ENCODE measurements at regions not wholly inside any gene's neighbourhood (a gene's known extent, or its start where the extent isn't known, plus 50 kb on each side); places are given as distances from the start of the nearest gene placed in this dataset.

DNA sequence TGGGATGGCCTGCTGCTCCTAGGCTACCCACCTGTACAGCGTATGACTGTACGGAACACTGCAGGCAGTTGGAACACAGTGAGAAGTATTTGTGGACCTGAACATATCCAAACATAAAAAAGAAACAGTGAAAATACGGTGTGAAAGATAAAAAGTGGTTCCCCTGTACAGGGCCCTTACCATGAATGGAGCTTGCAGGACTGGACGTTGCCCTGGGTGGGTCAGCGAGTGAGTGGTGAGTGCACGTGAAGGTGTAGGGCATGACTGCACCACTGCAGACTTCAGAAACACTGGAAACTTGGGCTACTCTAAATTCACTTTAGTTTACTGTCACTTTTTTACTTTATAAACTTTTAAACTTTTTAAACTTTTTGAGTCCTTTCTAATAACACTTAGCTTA is 71.2 kb upstream of the SLC6A6 start:
- no peak for DNase-seq (ENCODE audit: low spot score)
- no peak overlapping the region for H3K27ac ChIP-seq
- H3K4me3 ChIP-seq = no peak overlapping the region
- TF ChIP-seq, protein P1, sequence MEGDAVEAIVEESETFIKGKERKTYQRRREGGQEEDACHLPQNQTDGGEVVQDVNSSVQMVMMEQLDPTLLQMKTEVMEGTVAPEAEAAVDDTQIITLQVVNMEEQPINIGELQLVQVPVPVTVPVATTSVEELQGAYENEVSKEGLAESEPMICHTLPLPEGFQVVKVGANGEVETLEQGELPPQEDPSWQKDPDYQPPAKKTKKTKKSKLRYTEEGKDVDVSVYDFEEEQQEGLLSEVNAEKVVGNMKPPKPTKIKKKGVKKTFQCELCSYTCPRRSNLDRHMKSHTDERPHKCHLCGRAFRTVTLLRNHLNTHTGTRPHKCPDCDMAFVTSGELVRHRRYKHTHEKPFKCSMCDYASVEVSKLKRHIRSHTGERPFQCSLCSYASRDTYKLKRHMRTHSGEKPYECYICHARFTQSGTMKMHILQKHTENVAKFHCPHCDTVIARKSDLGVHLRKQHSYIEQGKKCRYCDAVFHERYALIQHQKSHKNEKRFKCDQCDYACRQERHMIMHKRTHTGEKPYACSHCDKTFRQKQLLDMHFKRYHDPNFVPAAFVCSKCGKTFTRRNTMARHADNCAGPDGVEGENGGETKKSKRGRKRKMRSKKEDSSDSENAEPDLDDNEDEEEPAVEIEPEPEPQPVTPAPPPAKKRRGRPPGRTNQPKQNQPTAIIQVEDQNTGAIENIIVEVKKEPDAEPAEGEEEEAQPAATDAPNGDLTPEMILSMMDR (IDR thresholded peaks at IDR 0.05) = no peak

DNA sequence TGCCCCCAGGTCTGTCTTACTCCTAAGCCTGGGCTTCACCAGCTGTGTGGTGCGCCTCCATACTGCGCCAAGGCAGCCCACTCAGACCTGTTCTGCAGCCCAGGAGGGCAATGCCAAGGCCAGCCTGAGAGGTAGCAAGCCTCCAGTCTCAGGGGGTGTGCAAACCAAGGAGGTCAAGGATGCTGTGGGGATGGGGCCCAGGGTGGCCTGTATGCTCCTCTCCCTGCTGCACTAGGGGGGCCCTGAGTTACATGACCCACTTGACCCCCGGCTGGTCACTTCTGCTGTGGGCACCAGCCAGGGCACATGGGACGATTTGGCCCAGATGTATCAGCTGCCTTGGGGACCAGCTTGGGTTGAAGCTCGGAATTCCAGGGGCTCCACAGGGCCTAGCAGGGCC is 70.0 kb upstream of the SLC6A6 start:
- no peak overlapping the region for H3K4me3 ChIP-seq
- no peak for DNase-seq (ENCODE audit: low spot score)
- TF ChIP-seq, protein P1 (IDR thresholded peaks at IDR 0.05) = no peak
- no peak overlapping the region for H3K27ac ChIP-seq

DNA sequence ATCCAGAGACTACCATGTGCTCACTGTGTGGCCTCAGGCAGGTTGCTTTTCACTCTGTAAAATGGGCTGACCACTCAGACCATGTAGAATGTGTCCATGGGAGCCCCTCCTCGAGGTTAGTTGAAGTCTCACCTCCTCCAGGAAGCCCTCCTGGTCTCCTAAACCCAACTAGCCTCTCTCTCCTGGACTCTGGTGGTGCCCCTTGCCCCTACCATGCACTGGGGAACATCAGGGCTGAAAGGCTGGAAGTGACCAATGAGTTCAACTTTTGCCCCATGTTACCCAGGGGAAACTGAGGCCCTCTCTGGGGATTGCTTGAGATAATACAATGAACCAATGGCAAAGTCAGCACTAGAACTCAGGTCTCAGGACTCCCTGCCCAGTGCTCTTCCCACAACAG is 69.2 kb upstream of the SLC6A6 start:
- TF ChIP-seq, protein P1 (IDR thresholded peaks at IDR 0.05) = no peak
- Histone ChIP-seq H3K27ac (no peak overlapping the region), H3K4me3 (no peak overlapping the region)
- no peak for DNase-seq (ENCODE audit: low spot score)

DNA sequence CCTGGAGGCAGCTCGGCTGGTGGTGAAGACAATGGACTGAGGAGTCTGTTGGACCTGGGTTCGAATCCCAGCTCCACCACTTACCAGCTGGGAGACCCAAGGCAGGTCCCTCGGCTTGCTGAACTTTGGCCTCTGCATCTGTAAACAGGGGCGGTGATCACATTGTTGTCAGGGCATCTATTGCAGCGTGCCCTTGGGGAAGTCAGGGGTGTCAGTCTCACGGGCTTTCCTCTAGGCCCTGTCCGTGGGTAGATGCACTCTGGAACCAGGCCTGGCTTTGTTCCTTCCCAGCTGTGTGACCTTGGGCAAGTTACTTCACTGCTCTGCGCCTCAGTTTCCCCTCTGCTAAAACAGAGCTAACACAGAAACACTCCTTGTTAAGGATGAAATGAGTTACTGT is 68.8 kb upstream of the SLC6A6 start:
- Histone ChIP-seq H3K27ac (no peak overlapping the region), H3K4me3 (no peak overlapping the region)
- no peak for DNase-seq (ENCODE audit: low spot score)
- TF ChIP-seq, protein P1 (IDR thresholded peaks at IDR 0.05) = no peak

DNA sequence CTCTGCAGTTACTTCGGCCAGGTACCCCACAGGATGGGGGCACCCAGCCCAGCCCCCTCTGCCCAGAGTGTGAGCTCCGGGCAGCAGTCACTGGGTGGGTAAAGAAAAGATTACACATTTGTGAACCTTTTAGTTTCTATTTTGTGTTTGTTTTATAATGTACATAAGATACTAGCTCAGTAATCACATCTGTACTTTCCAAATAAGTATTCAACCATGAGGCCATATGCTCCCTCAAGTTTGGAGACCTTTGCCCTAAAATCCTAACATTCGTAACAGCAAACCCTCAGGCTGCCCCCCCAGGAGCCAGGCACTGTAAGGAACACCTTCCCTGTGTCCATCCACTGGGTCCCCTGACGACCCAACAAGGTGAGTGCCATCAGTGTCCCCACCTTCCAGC is 68.3 kb upstream of the SLC6A6 start:
- no peak overlapping the region for H3K4me3 ChIP-seq
- TF ChIP-seq, protein P1 (IDR thresholded peaks at IDR 0.05) = no peak
- no peak for DNase-seq (ENCODE audit: low spot score)
- no peak overlapping the region for H3K27ac ChIP-seq

DNA sequence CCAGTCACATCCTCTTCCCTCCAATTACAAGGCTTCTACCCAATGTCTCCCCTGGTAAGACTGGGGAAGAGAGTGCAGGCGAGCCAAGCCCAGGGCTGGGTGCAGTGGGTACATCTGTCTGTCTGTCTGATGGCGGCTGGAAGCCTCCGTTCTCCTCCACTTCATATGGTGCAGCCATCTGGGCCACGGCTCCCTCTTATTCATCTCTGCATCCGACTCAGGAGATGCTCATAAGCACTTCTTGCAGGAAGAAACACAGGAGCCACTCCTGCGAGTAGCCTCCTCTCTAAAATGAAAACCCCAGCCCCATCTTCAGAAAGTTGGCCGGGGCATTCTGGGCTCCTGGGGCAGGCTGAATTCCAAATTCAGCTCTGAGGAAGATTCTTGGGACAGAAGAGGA is 67.5 kb upstream of the SLC6A6 start:
- no peak for DNase-seq (ENCODE audit: low spot score)
- Histone ChIP-seq H3K27ac (no peak overlapping the region), H3K4me3 (no peak overlapping the region)
- TF ChIP-seq, protein P1 (IDR thresholded peaks at IDR 0.05) = no peak

DNA sequence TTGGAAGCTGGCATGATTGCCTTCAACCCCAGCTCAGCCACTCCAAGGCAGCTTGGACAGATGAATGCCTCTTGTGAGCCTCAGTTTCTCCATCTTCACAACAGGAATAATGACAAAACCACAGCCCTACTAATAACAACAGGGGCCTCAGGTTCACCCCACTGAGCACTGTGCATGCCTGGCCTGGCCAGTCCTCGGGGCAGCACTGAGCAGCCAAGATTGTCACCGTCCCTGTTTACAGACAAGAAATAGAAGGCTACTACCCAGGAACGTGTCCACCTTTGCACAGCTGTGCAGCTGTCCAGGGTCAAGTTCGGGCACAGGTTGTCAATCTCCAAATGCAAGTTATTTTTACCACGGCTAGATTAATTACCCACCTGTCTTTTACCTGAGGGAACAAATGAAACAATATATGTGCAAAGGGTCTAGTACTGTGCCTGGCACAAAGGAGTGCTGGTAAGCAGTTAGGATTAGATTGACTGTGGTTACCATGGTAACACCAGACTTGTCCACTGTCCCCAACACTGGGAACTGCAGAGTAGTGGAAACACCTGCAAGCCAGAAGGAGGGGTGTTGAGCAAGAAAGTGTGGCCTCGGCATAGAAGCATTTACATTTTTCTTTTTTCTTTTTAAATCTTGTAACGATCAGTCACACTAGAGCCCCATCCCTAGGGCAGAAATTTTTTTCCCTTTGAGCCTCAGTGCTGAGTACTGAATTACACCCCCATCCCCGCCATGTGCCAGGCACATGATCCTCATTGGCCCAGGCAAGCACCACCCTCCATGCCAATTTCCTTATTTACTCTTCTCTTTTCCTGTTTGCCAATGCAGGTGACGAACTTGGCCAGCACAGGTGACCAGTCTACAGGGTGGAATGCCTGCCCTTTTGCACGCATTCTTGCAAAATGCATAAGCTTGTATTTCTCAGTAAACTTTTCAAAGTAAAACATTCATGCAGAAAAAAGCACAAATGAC is 66.3 kb upstream of the SLC6A6 start:
- TF ChIP-seq, protein P1 (IDR thresholded peaks at IDR 0.05) = no peak
- no peak for DNase-seq (ENCODE audit: low spot score)
- Histone ChIP-seq H3K4me3 (no peak overlapping the region), H3K27ac (no peak overlapping the region)
